ENCODE measurements at regions not wholly inside any gene's neighbourhood (a gene's known extent, or its start where the extent isn't known, plus 50 kb on each side); places are given as distances from the start of the nearest gene placed in this dataset.

DNA sequence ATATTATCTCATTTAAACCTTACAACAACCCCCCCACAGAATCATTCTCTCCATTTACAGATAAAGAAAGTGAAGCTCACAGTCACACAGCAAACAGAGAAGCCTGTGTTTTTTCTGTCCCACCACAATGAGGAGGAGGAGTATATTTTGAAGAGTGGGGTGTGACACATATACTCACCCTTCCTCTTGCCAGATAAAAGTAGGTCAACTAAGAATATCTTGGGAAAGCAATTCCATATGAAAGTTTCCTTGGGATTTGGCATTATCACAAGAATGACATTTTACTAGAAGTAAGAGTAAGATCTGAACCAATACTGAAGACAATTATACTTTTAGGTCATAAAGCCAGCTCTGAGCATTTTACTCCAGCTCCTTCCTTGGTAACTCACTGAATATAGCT lies 287.5 kb upstream of the HTR2A start:
- no peak for DNase-seq (ENCODE audit: low read depth, low spot score)

DNA sequence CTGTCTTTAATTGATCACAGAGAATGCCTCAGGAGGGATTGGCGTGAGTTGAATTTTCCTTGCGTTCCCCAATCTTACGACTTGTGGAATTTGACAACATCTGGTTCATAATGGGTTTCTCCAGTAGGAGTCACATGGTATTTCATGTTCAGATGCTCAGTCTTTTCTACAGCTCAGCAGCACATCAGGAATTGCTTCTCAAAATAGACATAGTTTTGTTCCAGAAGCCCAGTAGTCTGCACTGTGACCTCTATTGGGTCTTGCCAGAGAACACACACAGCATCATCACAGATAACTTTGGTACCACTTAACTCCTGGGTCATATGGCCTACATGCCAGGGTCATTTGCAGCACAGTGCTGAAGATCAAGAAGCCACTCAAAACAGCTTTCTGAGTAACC lies 282.5 kb upstream of the HTR2A start:
- no peak for DNase-seq (ENCODE audit: low read depth, low spot score)

DNA sequence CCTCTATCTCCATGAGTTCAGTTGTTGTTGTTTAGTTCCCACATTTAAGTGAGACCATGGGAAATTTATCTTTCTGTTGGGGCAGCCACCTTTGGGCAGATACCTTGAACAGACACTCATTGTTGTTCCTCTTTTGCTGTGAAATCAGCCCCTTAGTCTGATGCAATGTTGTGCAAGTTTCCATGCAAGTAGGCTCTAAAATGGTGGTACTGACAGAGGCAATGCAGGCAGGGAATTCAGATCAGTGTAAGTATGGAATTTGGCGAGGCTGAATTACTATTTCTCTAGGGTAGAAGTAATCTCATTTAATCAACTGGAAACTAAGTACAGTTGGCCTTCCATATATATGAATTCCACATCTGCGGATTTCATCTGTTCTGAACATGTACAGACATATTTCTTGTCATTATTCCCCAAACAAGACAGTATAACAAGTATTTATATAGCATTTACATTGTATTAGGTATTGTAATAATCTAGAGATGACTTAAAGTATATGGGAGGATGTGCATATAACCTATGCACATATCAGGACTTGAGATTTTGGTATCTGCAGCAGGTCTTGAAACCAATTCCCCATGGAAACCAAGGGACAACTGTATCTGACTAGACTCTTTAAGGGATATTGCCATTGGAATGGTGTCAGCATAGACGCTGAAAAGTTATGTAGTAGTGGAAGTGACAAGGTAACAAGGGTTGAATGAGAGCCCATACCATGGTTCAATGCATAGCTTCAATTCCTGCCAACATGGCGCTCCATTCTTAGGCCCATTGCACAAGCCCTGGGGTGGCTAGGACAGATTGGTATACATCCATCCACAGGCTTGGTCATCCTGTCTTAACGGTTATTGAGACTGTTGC lies 281.5 kb upstream of the HTR2A start:
- DNase-seq (ENCODE audit: low read depth, low spot score) = no peak

DNA sequence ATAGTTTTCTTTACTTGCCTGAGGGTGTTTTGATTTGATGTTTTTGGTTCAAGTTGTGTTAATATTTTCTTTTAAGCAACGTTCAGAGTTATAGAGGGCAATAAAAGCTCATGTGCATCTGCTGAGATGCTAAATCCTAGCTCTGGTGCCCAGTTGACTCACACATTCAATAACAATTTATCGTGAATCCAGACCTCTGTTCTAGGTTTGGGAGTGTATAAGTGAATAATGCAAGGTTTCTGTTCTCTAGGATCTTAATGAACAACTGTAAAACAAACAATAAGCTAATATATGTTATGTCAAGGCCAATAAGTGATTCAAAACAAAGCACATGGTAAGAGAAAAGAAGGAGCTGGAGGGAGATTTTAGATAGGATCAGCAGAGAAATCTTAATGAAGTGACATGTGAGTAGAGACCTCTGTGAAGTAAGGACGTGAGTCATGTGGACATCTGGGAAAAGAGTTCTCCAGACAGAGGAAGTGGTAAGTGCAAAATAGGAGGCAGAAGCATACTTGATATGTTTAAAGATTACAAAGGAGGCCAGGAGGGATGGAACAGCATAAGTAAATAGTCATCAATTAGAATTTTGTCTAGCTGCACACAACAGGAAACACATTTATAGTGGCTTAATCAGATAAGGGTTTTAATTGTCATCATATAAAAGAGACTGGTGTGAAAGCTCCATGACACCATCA lies 278.5 kb upstream of the HTR2A start:
- peak; percentile 36 for DNase-seq (ENCODE audit: low read depth, low spot score)

DNA sequence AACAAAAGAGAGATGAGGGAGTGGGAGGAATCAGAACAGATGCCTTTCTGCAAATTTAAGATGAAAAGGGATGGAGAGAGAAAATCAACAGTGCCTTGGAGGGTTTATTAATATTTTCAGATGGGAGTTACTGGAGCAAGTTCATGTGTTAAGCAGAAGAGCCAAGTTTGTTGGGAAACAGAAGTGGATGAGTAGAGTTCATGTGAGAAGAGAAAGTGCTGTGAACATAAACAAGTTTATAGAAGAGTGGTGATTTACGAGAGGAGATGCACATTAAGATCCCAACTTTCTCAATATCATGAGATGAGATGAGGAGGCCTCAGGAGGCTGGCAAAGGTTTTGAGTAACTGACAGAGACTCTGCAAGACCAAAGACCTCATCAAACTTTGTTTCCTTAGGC lies 274.1 kb upstream of the HTR2A start:
- DNase-seq (ENCODE audit: low read depth, low spot score) = no peak

DNA sequence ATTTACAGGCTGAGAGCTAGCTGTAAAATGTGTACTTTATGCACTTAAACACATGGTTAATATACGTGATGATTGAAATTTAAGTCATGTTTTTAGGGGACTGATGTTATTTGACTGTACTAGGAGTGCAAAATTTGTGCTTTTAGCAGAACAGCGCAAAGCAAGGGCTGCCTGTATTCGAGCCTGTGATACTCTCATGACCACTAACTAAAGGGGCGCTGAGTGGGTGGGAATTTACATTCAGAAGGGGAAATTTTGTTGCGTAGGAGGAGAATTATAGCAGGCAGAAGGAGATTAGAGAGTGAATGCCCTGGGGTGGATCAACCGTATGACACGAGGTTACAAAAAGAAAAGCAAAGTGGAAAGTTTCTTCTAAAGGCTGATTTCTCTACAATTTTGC lies 271.8 kb upstream of the HTR2A start:
- no peak for DNase-seq (ENCODE audit: low read depth, low spot score)

DNA sequence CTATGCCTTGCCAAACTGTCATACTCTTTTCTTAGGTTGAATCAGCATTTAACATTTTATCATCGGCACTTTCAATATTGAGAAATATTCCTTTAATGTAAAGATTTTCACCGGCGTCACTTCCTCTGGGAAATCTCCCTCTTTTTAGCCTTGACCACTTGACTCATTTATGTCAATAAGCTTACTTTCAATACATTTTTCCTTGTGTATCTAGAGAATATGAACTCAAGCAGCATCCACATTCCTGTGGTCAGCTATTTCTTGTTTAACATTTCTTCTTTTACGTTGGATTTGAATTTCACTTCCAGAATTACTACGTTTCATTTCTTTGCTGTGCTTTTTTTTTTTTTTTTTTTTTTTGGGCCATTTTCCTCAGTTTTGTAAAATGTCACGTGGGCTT lies 271.2 kb upstream of the HTR2A start:
- peak; percentile 9 for DNase-seq (ENCODE audit: low read depth, low spot score)

DNA sequence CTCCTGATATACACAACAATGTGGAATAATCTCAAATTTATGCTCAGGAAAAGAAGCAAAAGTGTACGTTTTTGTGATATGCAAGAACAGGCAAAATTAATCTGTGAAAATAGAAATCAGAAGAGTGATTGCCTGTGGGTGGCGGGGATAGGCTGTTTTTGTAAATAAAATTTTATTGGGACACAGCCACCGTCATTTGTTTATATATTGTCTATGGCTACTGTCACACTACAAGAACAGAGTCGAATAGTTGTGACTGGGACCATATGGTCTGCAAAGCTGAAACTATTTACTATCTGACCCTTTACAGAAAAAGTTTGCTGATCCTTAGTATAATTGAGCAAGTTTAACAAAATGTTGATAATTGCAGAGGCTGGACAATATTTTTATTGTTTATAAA lies 269.5 kb upstream of the HTR2A start:
- DNase-seq (ENCODE audit: low read depth, low spot score) = no peak

DNA sequence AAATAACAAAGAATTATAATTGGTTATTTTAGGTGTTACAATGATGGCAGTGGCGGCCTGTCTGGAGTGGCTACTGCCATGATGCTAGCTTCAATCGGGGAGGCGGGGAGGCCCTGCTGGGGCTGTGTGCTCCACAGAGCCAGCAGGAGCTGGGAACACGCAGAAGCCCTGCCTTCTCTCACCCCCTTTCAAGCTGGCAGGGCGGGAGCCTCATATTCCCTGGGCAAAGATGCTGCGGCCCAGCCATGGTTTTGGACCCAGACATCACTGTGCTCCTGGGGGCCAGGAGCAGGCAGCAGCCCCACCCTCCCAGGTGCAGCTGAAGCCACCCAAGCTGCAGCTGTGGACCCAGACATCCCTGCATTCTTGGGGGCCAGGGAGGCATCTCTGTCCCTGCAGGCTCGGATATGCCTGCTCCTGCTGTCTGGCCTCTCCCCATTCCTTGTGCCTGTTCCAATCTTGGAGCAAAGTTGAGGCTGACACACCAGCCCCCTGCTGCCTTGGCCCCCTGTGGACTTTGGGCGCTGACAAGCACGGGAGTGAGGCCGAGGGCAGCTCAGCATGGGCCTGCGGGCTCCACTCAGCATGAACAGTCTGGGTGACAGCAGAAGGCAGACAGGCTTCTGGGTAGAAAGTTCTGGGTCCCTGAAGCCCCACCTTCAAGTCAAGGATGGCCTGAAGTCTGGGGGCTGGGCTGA lies 263.1 kb upstream of the HTR2A start:
- DNase-seq (ENCODE audit: low read depth, low spot score) = no peak

DNA sequence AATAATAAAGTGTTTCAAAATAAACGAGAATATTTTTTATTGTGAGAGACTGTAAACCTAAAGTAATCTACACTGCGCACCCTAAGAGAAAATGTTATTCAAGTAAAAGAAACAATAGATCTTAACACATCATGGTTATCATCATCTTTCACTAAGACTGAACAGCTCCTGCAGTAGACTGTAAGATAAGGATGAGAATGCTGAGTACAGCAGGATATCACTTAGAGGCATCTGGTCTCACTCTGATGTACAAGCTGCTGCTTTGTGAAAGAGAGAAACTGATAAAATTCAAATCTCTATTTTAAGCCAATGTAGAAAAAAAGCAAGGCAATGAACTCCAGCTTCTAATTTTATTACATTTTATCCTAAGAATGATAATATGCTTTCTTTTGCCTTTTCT lies 261.7 kb upstream of the HTR2A start:
- DNase-seq (ENCODE audit: low read depth, low spot score) = no peak

DNA sequence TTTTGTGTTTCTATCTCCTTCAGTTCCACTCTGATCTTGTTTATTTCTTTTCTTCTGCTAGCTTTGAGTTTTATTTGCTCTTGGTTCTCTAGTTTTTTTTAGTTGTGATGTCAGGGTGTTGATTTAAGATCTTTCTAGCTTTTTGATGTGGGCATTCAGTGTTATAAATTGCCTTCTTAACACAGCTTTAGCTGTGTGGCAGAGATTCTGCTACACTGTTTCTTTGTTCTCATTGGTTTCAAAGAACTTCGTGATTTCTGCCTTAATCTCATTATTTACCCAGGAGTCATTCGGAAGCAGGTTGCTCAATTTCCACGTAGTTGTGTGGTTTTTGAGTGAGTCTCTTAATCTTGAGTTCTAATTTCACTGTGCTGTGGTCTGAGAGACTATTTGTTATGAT lies 251.7 kb upstream of the HTR2A start:
- no peak for DNase-seq (ENCODE audit: low read depth, low spot score)

DNA sequence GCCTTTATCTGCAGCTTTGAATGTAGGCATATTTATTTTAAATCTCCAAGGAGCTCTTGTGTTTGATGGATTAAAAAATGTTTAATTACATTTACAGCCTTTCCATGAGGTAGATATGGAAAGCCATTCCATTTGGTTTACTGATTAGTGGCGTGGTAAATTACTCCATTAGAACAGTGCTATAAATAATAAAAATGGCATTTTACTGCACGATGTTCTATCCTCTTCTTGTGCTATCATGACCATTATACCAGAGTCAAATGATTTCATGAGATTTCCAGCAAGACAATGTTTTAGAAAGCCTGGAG lies 250.9 kb upstream of the HTR2A start:
- DNase-seq (ENCODE audit: low read depth, low spot score) = no peak

DNA sequence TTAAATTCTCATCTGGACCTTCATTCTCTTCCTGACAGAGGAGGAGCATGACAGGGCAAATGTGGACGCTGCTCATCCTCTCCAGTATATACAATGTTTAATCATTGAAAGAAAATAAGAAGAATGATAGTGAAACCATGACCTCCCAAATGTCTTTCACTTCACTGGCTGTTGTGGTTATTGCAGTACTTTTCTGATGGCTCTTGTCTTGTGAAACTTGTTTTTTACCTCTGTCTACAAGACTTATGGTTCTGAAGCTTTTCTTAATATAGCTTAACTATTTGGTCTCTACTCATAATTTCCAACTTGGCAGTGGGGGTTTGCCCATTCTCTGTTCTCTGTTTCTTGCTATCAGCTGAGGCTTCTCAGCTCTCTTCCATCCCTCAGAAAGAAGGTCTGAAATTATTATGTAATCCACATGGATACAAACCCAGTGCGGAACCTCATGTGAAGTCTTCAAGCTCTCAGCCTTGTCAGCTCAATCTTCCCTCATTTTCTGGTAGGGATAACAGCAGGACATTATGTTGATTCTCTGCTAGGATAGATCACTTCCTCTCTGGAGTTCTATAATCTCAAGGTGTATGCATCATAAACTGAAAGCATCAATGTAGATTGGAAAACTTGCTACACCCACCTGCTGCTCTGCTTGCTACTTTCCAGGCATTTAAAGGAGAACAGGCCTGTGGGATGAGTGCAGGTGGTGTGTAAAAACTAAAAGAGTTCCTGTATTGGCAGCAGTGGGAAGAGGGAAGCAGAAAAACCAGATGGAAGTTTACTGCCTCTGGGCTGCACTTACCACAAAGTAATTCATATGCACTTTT lies 250.3 kb upstream of the HTR2A start:
- no peak for DNase-seq (ENCODE audit: low read depth, low spot score)

DNA sequence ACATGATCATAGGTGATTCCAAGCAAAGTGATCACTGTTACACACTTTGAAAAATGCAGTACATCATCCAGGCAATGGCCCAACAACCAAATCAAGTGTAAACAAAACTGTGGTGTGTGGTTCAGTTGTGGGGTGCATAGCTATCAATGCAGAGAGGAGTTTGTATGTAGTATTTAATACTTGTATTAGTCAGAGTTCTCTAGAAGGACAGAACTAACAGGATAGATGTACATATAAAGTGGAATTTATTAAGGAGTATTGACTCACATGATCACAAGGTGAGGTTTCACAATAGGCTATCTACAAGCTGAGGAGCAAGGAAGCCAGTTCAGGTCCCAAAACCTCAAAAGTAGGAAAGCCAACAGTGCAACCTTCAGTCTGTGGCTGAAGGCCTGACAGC lies 249.3 kb upstream of the HTR2A start:
- peak; percentile 59 for DNase-seq (ENCODE audit: low read depth, low spot score)

DNA sequence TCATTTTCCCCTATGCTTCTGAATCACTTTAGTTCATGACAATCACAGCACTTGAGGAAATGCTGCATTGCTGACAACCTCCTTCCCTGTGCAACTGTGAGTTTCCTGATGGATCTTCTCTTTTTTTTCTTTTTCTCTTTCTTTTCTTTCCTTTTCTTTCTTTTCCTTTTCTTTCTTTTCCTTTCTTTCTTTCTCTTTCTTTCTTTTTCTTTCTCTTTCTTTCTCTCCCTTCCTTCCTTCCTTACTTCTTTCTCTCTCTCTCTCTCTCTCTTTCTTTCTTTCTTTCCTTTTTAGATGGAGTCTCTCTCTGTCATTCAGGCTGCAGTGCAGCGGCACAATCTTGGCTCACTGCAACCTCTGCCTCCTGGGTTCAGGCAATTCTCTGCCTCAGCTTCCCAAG lies 247.9 kb upstream of the HTR2A start:
- no peak for DNase-seq (ENCODE audit: low read depth, low spot score)

DNA sequence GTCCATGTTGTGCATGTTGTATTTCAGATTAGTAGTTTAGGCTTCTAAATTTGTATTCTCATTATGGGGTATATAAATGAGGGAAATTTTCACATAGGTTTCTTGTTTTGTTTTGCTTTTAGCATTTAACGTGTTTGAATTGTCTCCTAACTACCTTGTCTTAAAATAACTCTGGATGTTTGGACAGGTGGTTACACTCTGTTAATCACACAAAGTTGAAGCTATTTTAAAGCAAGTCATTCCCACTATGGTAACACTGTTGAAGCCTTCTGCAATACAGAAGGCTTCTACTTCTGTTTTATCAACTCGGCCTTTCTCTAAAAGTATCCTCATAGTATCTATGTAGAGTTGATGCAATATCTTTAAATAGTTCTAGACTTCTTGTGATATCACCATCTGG lies 245.3 kb upstream of the HTR2A start:
- DNase-seq (ENCODE audit: low read depth, low spot score) = no peak

DNA sequence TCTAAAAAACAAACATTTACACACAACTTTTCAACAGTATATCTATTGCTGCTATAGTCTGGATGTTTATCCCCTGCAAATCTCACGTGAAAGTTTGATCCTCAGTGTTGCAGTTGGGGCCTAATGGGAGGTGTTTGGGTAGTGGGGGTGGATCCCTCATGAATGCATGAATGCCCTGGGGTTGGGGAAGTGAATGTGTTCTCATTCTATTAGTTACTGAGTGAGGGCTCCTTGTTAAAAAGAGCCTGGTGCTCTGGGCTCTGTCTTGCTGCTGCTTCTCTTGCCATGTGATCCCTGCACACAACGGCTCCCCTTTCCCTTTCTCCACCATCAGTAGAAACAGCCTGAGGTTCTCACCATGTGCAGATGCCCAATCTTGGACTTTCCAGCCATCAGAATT lies 242.7 kb upstream of the HTR2A start:
- no peak for DNase-seq (ENCODE audit: low read depth, low spot score)

DNA sequence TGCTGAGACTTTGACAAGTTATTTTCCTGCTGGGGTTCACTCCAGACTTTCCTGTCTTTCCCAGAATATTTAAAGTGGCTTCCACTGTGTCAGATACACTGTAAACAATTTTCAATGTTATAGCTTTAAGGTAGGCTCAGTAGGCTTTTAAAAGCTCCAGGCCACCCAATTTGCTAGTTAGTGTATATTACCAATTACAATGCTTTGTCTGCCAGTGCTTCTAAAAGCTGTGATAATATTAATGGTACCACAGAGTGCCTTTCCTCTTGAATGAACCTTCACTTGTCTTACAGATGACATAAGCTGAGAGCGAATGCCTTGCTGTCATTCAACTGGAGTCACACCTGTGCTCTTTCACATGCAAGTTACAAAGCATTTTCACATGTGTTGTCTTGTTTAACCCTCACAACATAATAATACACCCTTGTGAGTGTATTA lies 239.7 kb upstream of the HTR2A start:
- DNase-seq (ENCODE audit: low read depth, low spot score) = no peak

DNA sequence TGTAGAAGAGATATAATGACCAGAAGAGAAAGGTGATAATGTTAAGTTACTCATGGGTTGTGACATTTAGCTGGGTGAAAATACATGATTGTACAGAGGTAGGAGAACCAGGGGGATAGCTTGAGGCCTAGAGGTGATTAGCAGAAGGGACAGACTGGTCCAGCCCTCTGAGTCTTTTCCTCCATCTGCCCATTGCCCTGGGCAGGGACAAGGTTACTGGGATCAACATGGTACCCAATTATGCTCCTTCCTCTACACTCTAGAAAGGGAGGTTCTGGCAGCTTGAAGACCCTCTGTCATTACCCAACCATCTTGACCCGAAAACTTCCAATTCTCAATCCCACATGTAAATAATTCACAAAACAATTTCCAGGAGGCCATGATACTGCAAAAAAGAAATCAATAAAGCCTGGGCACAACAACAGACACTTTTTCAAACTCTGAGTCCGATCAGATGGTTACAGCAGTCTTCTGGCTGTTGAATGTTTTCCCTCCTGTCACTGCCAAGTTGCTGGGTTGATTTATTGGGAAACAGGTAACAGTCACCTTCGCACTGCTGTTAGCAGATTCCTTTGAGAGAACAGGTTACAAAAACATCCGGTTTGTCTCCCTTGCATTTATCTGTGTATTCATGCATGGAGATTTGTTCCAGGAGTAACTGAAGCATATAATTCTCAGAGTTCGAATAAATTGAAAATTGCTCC lies 239.1 kb upstream of the HTR2A start:
- DNase-seq (ENCODE audit: low read depth, low spot score) = no peak

DNA sequence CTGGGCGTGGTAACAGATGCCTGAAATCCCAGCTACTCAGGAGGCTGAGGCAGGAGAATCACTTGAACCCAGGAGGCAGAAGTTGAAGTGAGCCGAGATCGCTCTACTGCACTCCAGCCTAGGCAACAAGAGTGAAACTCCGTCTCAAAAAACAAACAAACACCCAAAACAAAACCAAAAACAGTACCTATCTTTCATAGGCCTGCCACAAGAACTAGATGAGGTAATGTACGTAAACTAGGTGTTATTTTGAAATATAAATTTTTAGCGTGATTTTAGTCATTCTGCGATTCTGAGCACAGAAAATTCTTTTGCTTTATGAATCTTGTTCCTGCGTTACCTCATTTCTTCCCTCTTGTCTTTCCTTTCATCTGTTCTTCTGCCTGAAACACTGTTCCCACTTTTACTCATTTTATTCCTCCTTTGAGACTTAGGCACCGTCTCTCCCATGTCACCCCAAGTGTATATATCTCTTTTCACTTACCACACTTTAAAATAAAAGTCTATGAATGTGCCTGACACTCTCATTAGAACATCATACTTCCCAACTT lies 238.2 kb upstream of the HTR2A start:
- no peak for DNase-seq (ENCODE audit: low read depth, low spot score)

DNA sequence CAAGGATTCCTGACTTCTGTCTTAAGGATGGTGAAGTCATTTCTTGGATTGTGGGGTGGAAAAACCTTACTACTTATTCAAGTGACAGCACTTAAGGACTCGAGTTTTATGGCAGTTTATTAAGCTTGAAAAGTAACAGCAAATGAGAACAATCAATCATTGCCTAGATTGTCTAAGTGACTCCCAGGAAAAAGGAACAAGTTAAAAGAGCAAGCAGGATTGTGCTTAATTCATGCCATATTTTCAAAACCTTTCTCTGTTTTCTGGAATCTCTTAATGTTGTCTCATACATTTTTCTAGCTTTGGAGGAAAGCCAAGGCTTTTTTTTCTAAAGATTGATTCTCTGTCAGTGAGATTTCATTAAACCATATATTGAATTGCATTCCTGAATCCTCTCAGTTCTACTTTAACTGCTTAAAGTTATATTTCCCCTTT lies 236.2 kb upstream of the HTR2A start:
- no peak for DNase-seq (ENCODE audit: low read depth, low spot score)
